NT2/D1 (cell line): ENCODE measurements at regions not wholly inside any gene's neighbourhood (a gene's known extent, or its start where the extent isn't known, plus 50 kb on each side); places are given as distances from the start of the nearest gene placed in this dataset.

Source experiments
- YY1 ChIP-seq: IDR thresholded peaks from 2 replicates; pipeline ENCODE4 v1.6.1; 2011; ENCODE audit not compliant: insufficient read length, insufficient read depth
- ZNF274 ChIP-seq: IDR thresholded peaks from 2 replicates; pipeline ENCODE4 v1.6.1; 2011; ENCODE audit warnings: mild to moderate bottlenecking, low read depth, low read length

GRCh38 chr18:73556904-73557303, 590.7 kb downstream of the FBXO15 start:
- TF ChIP-seq ZNF274 (no peak), YY1 (no peak)
